CD14-positive monocyte (primary cell): ENCODE measurements at regions not wholly inside any gene's neighbourhood (a gene's known extent, or its start where the extent isn't known, plus 50 kb on each side); places are given as distances from the start of the nearest gene placed in this dataset.

Experiments
- DNase-seq, 3 donors: peaks; one replicate each; pipeline ENCODE4 v3.0.0-alpha.2; 2011 to 2022
- H2AFZ ChIP-seq: 2 replicates; pipeline ENCODE4 v1.6.0; 2012; ENCODE audit warnings: mild to moderate bottlenecking, low read depth, low read length, inconsistent platforms; ENCODE audit not compliant: insufficient read depth, poor library complexity, severe bottlenecking
- H3K27ac ChIP-seq, 2 donors: 1 replicate in 1 of 2; 2 replicates in 1 of 2; pipeline ENCODE4 v1.5.1; 2012 to 2013; ENCODE audit warnings: low read length in 2 of 2, control low read depth in 1 of 2, inconsistent platforms in 1 of 2, low read depth in 1 of 2, mild to moderate bottlenecking in 1 of 2
- H3K27me3 ChIP-seq, 2 donors: one replicate each; pipeline versions ENCODE4 v1.6.0 to v1.6.1; 2011 to 2013; ENCODE audit warnings: low read length in 2 of 2; ENCODE audit not compliant: control insufficient read depth in 2 of 2, insufficient read depth in 2 of 2
- H3K36me3 ChIP-seq, 2 donors: replicated peaks in 1 of 2; 1 replicate in 1 of 2; 2 replicates in 1 of 2; pipeline versions ENCODE4 v1.5.1 to v1.6.1; 2012 to 2013; ENCODE audit warnings: low read length in 2 of 2, control low read depth in 1 of 2, inconsistent platforms in 1 of 2, mild to moderate bottlenecking in 1 of 2; ENCODE audit not compliant: insufficient read depth in 2 of 2, control insufficient read depth in 1 of 2
- H3K4me1 ChIP-seq, 2 donors: 1 replicate in 1 of 2; 2 replicates in 1 of 2; pipeline versions ENCODE4 v1.5.1 to v1.6.1; 2012 to 2013; ENCODE audit warnings: low read length in 2 of 2, control low read depth in 1 of 2, inconsistent platforms in 1 of 2, mild to moderate bottlenecking in 1 of 2, moderate library complexity in 1 of 2; ENCODE audit not compliant: insufficient read depth in 2 of 2, control insufficient read depth in 1 of 2
- H3K4me2 ChIP-seq: replicated peaks from 2 replicates; pipeline ENCODE3; 2012; ENCODE audit warnings: low read length, moderate library complexity, mild to moderate bottlenecking; ENCODE audit not compliant: poor library complexity, severe bottlenecking; ENCODE audit errors: extremely low read depth
- H3K4me3 ChIP-seq, 3 experiments: fragments of 200-600 bp in 1 of 3; sonication (generic) in 1 of 3; replicated peaks in 1 of 3; 1 replicate in 2 of 3; 2 replicates in 1 of 3; pipeline ENCODE4 v1.5.1; 2011 to 2013; ENCODE audit warnings: low read length in 3 of 3, mild to moderate bottlenecking in 3 of 3, control low read depth in 2 of 3, low read depth in 2 of 3, inconsistent platforms in 1 of 3, moderate library complexity in 1 of 3
- H3K79me2 ChIP-seq: 2 replicates; pipeline ENCODE4 v1.6.0; 2012; ENCODE audit warnings: mild to moderate bottlenecking, control low read depth, inconsistent platforms, low read length, moderate library complexity; ENCODE audit not compliant: insufficient read depth
- H3K9ac ChIP-seq: 2 replicates; pipeline ENCODE4 v1.6.0; 2017; ENCODE audit warnings: low read length, mild to moderate bottlenecking; ENCODE audit not compliant: insufficient read depth, poor library complexity, severe bottlenecking
- H3K9me3 ChIP-seq, 2 donors: replicated peaks in 1 of 2; 1 replicate in 1 of 2; 2 replicates in 1 of 2; pipeline versions ENCODE4 v1.5.1 to v1.6.1; 2012 to 2013; ENCODE audit warnings: low read length in 2 of 2, control low read depth in 1 of 2; ENCODE audit not compliant: control insufficient read depth in 1 of 2, insufficient read depth in 1 of 2
- H4K20me1 ChIP-seq: 2 replicates; pipeline ENCODE4 v1.6.0; 2012; ENCODE audit warnings: mild to moderate bottlenecking, low read length, control low read depth, moderate library complexity; ENCODE audit not compliant: insufficient read depth
- H3K27ac Mint-ChIP-seq, 7 donors: one replicate each; pipeline ENCODE4 v1.8.0; 2020; ENCODE audit warnings: mild to moderate bottlenecking in 7 of 7, mixed read lengths in 7 of 7, moderate library complexity in 6 of 7, inconsistent platforms in 2 of 7
- H3K27me3 Mint-ChIP-seq, 3 donors: one replicate each; pipeline ENCODE4 v1.8.0; 2021 to 2022; ENCODE audit warnings: low read depth in 3 of 3, mild to moderate bottlenecking in 3 of 3, mixed read lengths in 3 of 3, moderate library complexity in 3 of 3, inconsistent platforms in 1 of 3
- H3K36me3 Mint-ChIP-seq, 2 donors: one replicate each; pipeline ENCODE4 v1.8.0; 2020; ENCODE audit warnings: mixed read lengths in 2 of 2, inconsistent platforms in 1 of 2, mild to moderate bottlenecking in 1 of 2
- H3K4me1 Mint-ChIP-seq: one replicate; pipeline ENCODE4 v1.8.0; 2020; ENCODE audit warnings: mild to moderate bottlenecking, mixed read lengths
- H3K4me3 Mint-ChIP-seq, 2 donors: one replicate each; pipeline ENCODE4 v1.8.0; 2020; ENCODE audit warnings: mild to moderate bottlenecking in 2 of 2, mixed read lengths in 2 of 2, moderate library complexity in 1 of 2
- H3K9me3 Mint-ChIP-seq, 7 donors: one replicate each; pipeline ENCODE4 v1.8.0; 2020 to 2022; ENCODE audit warnings: mixed read lengths in 7 of 7, mild to moderate bottlenecking in 6 of 7, moderate library complexity in 6 of 7, inconsistent platforms in 2 of 7
- CTCF ChIP-seq: fragments of 200-600 bp; IDR thresholded peaks from one replicate; pipeline ENCODE4 v1.8.0; 2022; ENCODE audit warnings: antibody characterized with exemption, mild to moderate bottlenecking
- WGBS: methylation state at CpG from one replicate; pipeline ENCODE4 v1.1.5; 2013; ENCODE audit warnings: missing lambda C conversion rate; ENCODE audit not compliant: insufficient coverage; 5-methylcytosine and 5-hydroxymethylcytosine counted together
- intact Hi-C, 2 donors: fragments of 100-400 bp; cut with micrococcal nuclease; formaldehyde crosslinking; loops; one replicate each; pipeline versions ENCODE4 v1.15.0 to v1.15.1; 2023

- Histone ChIP-seq H3K9ac (no peak overlapping the region), H3K27ac (no peak overlapping the region), H2AFZ (no peak overlapping the region), H3K36me3 (no peaks in the 10 kb centered on the region), H3K4me2 (no peak overlapping the region), H3K79me2 (no peaks in the 10 kb centered on the region), H3K9me3 (no peaks in the 10 kb centered on the region), H3K27me3 (no peaks in the 10 kb centered on the region), H3K4me1 (no peaks in the 10 kb centered on the region), H4K20me1 (no peaks in the 10 kb centered on the region), H3K4me3 (no peak overlapping the region)
- Mint-ChIP-seq H3K9me3 (peaks cover 0 to 7% (median 2%) of the 10 kb centered on the region in 7 donors), H3K36me3 (no peaks in the 10 kb centered on the region), H3K4me3 (no peak overlapping the region), H3K4me1 (no peaks in the 10 kb centered on the region), H3K27ac (no peak overlapping the region), H3K27me3 (peaks cover 0 to 2% (median 0%) of the 10 kb centered on the region in 3 donors)
- WGBS, result 100% methylated on average over 3 of the region's 5 CpGs
- TF ChIP-seq CTCF, result no peak
- intact Hi-C loops, result no loop called here
- no peak for DNase-seq
These were observed 313.9 kb downstream of the BARHL2 start for GRCh38 chr1:90402893-90403849.

- no peaks in the 10 kb centered on the region for H3K36me3 Mint-ChIP-seq
- Histone ChIP-seq H3K79me2 (no peaks in the 10 kb centered on the region), H3K4me1 (peaks cover 0 to 2% of the 10 kb centered on the region in 2 donors), H3K27ac (no peak overlapping the region), H3K4me2 (no peak overlapping the region), H3K9ac (no peak overlapping the region), H2AFZ (no peak overlapping the region), H3K4me3 (no peak overlapping the region), H3K9me3 (no peaks in the 10 kb centered on the region), H3K27me3 (no peaks in the 10 kb centered on the region), H3K36me3 (no peaks in the 10 kb centered on the region), H4K20me1 (no peaks in the 10 kb centered on the region)
- peaks cover 3% of the 10 kb centered on the region for H3K4me1 Mint-ChIP-seq
- no peak overlapping the region for H3K4me3 Mint-ChIP-seq
- no peaks in the 10 kb centered on the region for H3K27me3 Mint-ChIP-seq
- no peak for TF ChIP-seq CTCF
- H3K27ac Mint-ChIP-seq, result no peak overlapping the region
- WGBS, result no CpG with 5 or more reads among the region's 2 CpGs
- intact Hi-C loops, result no loop called here
- peaks cover 0 to 3% (median 0%) of the 10 kb centered on the region in 7 donors for H3K9me3 Mint-ChIP-seq
- DNase-seq, result no peak
These were observed 317.0 kb downstream of the BARHL2 start for GRCh38 chr1:90400131-90400530.
